ENCODE measurements at regions not wholly inside any gene's neighbourhood (a gene's known extent, or its start where the extent isn't known, plus 50 kb on each side); places are given as distances from the start of the nearest gene placed in this dataset.

DNA sequence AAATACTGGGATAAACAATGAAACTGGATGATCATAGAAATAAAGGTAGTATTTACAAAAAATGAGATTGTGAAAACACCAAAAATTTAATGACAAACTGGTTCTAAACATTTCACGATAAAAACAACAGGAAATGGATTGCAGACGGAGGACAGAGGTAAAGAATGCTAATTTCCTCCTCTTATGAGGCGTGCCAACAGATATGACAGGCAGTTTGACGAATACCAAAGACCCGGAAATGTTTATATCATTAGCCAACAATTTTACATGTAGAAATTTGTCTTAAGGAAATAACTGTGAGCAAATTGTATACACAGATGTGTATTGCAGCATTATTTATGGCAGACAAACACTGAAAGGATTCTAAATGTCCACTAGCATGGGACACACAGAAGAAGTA, 162.0 kb upstream of the MGMT start:
- in situ Hi-C loops (cut with MboI; ENCODE audit: low sequenced_read_pairs): no loop called here

DNA sequence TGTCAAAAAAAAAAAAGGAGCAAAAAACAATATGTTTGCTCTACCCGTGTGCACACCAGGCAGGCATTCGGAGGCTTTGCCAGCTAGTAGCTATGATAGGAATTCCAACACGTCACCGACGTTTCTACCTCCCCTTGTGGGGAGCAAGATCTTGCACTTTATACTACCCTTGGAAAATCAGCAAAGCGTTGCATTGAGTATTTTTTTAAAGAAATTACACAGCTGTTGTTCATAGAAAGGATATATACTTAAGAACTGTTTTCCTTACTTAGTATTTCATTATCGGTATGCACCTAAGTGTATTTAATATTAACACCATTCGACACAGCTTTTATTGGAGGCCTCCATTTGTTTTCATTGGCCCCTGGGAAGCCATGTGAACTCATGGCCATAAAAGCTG, 159.9 kb upstream of the MGMT start:
- in situ Hi-C loops (cut with MboI; ENCODE audit: low sequenced_read_pairs): no loop called here

DNA sequence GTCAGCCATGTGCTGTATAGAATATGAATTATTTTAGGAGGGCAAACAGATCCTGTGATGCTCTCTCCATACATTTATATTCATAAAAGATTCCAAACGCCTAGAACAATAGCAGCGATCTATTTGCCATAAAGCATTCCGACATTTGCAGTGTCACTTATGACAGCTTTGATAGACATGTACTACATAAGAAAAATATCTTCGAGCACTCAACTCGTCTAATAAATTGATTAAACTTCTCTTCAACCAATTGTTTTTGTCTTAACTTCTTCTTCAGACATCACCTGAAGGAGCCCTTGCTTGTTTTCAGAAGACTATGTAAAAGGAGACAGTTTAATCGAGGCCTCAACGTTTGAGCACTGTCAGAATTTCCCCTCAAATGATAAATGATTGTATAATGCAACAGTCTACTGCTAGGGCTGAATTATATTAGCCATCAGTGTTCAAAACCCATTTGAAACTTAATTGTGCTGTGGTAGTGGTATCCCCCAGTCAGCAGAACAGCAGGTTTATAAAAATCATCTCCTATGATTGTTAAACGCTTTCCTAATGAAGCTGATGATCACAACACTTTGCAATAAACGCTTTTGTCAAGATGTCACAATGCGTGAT, 158.0 kb upstream of the MGMT start:
- in situ Hi-C loops (cut with MboI; ENCODE audit: low sequenced_read_pairs): no loop called here

DNA sequence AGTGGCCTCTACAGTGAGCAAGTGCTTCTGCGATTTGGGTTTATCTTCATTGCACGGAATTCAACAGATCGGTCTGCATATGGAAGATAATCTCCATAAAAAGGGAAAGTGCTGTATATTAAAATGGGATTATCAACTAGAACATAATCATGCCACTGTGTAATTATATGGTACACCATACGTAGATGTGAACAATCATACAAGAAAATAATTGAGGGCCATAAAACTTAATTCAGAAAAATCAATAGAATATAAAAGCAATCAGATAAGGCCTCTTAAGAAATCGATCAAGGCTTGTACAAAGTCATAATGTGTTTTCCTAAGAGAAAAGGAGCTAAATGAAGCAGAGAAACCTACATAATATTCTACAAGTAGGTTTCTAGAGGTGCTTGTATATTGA, 157.5 kb upstream of the MGMT start:
- in situ Hi-C loops (cut with MboI; ENCODE audit: low sequenced_read_pairs): no loop called here

DNA sequence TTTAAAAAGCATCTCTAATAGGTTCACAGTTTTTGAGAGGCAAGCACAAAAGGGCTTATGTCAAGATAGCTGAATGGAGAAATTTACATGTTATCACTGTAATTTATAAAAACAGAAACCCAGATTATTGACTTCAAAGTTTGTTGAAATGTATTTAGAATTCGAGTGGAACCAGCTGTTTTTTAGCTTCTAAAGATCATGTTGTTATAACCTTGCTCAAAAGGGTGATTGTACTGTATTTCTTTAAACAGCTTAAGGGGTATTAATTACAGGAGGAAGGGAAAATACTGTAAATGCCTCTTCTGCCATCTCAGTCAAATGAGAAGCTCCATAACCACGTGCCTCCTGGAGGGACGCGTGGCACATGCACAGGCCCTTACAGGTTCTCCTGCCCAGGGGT, 156.2 kb upstream of the MGMT start:
- in situ Hi-C loops (cut with MboI; ENCODE audit: low sequenced_read_pairs): no loop called here

DNA sequence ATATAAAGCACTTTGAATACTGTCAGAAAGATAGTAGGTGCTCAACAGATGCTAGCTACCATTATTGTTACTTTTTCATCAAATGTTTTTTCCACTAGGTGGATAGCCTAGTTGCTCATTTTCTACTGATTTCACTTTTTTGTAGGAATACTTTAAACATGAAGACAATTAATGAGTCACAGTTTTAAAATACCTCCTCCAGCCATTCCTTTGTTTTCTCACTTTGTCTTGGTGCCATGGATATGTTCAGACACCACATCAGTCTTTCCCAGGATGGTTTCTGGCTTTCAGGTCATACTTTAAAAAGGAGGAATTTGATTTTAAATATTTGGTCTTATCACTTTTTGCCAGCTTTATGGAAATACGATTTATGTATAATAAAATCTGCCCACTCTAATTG, 147.1 kb upstream of the MGMT start:
- in situ Hi-C loops (cut with MboI; ENCODE audit: low sequenced_read_pairs): no loop called here

- in situ Hi-C loops (cut with MboI; ENCODE audit: low sequenced_read_pairs): no loop called here
Measured at GRCh38 chr10:129320340-129320739, 146.7 kb upstream of the MGMT start.

DNA sequence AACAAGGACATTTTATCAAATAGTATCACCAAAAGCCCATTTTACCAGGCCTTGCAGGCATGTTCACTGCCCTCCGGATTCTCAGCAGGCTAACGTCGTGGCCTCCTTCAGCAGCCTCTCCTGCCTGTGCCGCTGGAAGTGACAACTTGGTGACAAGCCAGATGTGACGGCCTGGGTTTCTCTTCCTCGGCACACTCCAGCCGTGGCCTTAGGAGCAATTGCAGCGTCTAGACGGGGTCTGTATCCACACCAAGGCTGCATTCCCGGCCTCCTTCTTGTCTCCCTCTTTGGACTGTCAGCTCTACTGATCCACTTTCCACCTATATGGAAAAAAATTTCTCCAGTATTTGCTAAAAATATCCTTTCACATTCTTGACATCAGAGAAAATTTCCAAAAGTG, 145.3 kb upstream of the MGMT start:
- in situ Hi-C loops (cut with MboI; ENCODE audit: low sequenced_read_pairs): no loop called here

DNA sequence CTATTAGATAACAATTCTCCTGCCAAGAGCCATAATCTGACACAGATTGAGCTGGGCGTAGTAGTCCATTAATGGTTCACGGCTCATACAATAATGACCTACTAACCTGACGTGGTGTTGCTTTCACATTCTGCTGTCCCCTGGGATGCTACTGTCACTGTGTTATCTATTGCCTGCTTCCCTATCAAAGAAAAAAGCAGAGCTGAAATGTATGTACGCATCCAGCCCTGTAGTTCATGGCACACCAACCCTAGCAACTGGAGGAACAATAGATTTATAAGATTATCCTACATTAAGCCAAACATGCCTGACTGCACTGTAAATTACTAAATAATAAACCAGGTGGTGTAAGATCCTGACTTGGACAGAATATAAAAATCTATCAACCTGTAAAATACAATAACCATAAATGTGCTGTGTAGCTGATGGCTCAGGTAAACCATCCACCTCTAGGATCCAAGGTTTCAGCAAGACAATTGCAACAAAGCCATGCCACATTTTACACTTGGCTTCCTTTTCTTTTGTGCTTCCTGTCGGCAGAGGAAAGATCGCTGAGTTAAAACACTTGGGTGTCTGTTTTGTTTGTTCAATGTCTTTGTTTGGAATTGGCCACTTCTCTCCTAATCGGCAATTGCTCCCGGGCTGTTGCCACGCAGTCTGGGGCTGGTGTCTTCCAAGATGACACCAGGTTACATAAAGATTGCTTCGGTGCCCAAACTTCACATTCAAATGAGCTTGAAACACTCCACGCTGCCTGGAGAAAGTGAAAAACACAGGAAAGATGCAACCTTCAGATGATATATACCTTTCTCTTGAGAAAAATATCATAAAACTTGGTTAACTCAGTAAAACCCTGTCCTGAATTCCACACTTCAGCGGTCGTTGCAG, 143.9 kb upstream of the MGMT start:
- in situ Hi-C loops (cut with MboI; ENCODE audit: low sequenced_read_pairs): no loop called here

GRCh38 chr10:129323879-129324278, 143.2 kb upstream of the MGMT start:
- in situ Hi-C loops (cut with MboI; ENCODE audit: low sequenced_read_pairs): no loop called here

DNA sequence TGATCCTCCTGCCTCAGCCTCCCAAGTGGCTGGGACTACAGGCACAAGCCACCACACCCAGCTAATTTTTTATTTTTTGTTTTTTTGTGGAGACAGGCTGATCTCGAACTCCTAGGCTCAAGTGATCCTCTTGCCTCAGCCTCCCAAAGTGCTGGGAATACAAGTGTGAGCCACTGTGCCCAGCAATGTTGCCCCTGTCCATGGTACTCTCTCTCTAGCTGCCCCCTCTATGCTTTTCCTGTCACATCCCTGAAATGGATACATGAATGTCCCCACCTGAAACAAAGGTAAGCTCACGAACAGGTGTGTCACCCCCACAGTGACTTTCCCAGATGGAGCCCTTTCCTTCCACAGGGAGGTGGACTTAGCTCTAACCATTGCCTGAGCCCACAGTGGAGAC, 141.1 kb upstream of the MGMT start:
- in situ Hi-C loops (cut with MboI; ENCODE audit: low sequenced_read_pairs): no loop called here

GRCh38 chr10:129328546-129328945, 138.5 kb upstream of the MGMT start:
- in situ Hi-C loops (cut with MboI; ENCODE audit: low sequenced_read_pairs): no loop called here

- in situ Hi-C loops (cut with MboI; ENCODE audit: low sequenced_read_pairs): no loop called here
Measured at GRCh38 chr10:129329385-129330055, 137.5 kb upstream of the MGMT start.

GRCh38 chr10:129330211-129330610, 136.8 kb upstream of the MGMT start:
- in situ Hi-C loops (cut with MboI; ENCODE audit: low sequenced_read_pairs): no loop called here

DNA sequence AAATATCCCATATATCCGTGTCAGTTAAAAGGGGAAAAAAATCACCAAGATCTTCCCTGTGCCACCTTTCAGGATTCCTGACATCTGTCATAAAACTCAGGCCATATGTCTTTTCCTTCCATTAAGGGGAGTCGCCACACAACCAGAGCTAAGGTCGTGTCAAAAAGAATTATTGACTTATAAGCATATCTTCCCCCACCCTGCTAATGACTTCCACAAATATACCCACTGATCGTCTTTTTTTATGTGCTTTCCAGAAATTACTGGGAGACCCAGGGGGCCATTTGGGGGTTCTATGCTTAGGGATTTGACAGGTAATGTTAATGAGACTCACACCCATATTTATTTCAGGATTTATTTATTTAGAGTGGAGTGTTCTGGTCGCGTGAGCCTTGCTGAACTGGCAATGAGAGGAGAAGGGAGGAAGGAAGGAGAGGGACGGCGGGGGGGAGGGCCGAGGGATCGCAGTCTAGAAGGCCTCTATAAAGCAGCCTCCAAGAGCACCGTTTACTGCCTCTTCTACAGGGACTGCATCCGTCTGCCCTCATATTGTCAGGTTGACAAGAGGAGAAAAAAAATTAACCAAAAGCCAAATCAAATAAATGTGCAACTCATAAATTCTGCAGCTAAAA, 135.7 kb upstream of the MGMT start:
- in situ Hi-C loops (cut with MboI; ENCODE audit: low sequenced_read_pairs): no loop called here

DNA sequence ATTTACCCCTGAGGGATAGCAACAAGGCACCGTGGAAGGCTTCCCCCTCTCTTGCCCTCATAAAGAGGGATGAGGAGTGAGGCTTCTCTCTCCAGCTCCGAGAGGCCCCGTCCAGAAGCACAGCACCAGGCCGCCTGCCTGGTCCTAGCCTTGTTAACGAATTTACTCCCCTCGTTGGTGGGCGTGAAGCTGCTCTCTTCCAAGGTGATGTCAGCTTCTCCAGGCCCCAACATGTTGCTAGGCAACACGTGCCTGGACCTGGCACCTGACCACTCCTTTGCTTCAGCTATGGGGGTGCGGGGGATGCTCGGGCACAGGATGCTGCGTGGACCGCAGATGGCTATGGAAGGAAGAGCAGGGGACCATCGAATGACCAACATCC, 135.2 kb upstream of the MGMT start:
- in situ Hi-C loops (cut with MboI; ENCODE audit: low sequenced_read_pairs): no loop called here

GRCh38 chr10:129332476-129332875, 134.6 kb upstream of the MGMT start:
- in situ Hi-C loops (cut with MboI; ENCODE audit: low sequenced_read_pairs): no loop called here

GRCh38 chr10:129333706-129334105, 133.3 kb upstream of the MGMT start:
- in situ Hi-C loops (cut with MboI; ENCODE audit: low sequenced_read_pairs): no loop called here

DNA sequence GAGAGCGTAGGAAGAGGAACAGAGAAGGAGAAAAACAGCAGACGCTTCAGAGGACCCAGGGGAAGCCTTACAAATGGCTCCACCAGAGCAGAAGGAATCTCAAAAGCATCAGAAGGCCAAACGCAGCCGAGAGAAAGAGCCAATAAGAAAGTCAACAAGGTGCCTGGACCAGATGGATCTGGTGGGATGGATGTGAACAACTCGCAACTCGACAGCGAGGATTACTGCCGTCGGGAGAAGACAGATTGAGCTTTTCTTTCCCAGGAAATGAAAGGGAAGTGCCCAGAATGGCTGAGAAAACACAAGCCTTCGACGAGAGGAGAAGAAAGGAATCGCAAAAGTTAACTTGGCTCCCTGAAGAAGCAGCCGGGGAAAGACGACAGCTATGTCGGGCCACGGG, 132.8 kb upstream of the MGMT start:
- in situ Hi-C loops (cut with MboI; ENCODE audit: low sequenced_read_pairs): no loop called here

- in situ Hi-C loops (cut with MboI; ENCODE audit: low sequenced_read_pairs): no loop called here
Measured at GRCh38 chr10:129335396-129335795, 131.6 kb upstream of the MGMT start.

GRCh38 chr10:129335942-129336341, 131.1 kb upstream of the MGMT start:
- in situ Hi-C loops (cut with MboI; ENCODE audit: low sequenced_read_pairs): no loop called here

DNA sequence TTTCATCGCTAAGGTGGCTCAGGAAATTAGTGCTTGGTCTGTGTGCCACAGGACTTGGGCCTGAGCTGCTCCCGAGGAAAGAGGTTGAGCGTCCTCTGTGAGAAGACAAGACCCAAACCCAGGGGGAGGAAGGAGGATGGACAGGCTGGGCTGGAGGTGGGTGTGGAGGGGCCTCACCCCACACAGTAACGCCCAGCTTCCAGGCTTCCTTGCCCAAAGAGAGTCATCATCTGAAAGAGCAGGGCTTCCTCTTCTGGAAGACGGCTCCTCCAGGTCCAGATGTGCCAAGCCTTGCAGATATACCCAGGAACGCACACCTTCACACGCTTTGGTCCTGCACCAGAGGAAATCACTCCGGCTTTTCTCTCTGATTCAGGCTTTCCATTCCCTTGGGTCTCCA, 127.8 kb upstream of the MGMT start:
- in situ Hi-C loops (cut with MboI; ENCODE audit: low sequenced_read_pairs): no loop called here
